ENCODE measurements at regions not wholly inside any gene's neighbourhood (a gene's known extent, or its start where the extent isn't known, plus 50 kb on each side); places are given as distances from the start of the nearest gene placed in this dataset.
"Not testable (repeated sequence)": the region's sequence is repeated elsewhere in the genome, so short reads cannot be mapped to it uniquely, and the experiment has no call there.

- DNase-seq = not testable (repeated sequence)
Observed at GRCh38 chr6:5836597-5836996, 170.1 kb downstream of the NRN1 start.

GRCh38 chr6:5833120-5833519, 173.6 kb downstream of the NRN1 start:
- DNase-seq = no peak

- no peak for DNase-seq
Observed at GRCh38 chr6:5832668-5833067, 174.1 kb downstream of the NRN1 start.

- DNase-seq = peak in 2 of 4 experiments; percentile 23 to 30
Observed at GRCh38 chr6:5831219-5831862, 175.4 kb downstream of the NRN1 start.

GRCh38 chr6:5828296-5828695, 178.4 kb downstream of the NRN1 start:
- DNase-seq = no peak

GRCh38 chr6:5827056-5827904, 179.4 kb downstream of the NRN1 start:
- no peak for DNase-seq

GRCh38 chr6:5824382-5824983, 182.2 kb downstream of the NRN1 start:
- not testable (repeated sequence) for DNase-seq

Measured in activated naive CD4-positive, alpha-beta T cell (primary cell).